ENCODE measurements at regions not wholly inside any gene's neighbourhood (a gene's known extent, or its start where the extent isn't known, plus 50 kb on each side); places are given as distances from the start of the nearest gene placed in this dataset.
"Not testable (repeated sequence)": the region's sequence is repeated elsewhere in the genome, so short reads cannot be mapped to it uniquely, and the experiment has no call there.

DNA sequence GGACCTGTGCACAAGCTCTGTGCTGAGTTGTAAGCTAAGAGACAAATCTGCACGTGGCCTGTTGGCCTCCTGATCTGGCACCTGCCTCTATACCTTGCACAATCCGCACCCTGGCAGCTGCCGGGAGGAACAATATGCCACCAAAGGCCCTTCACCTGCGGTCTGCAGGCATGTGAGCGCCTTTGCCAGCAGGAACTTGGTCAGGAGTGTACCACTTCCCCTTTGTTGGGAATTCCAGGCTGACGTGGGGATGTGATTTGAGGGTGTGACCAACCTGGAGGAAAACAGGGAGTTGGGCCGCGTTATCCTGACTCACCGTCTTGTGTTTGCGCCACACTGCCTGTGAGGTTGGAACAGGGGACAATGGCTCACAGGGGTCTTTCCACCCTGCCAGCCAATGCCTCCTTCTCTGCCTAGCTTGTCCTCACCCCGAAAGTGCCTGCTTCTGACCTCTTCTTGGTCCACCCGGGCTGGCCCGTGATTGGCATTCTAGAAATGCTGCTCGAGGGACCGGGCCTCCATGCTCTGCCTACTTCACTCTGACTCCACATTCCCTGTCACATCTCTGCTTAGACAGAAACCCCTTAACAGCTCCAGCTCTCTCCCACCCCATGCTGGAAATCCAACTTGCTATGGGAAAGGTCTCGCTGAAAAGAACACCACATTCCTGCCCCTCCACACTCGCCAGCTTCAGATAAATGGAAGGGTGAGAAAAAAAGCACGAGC is 67.1 kb upstream of the MAP4K4 start:
- Histone ChIP-seq H3K9me3 (no peaks in the 10 kb centered on the region), H3K36me3 (no peaks in the 10 kb centered on the region), H3K4me3 (no peak overlapping the region), H3K27me3 (no peaks in the 10 kb centered on the region), H3K4me1 (no peaks in the 10 kb centered on the region), H3K27ac (replicated peaks in 1 of 4) (no peak overlapping the region)
- intact Hi-C loops (cut with DNase I), result no loop called here
- no peak for TF ChIP-seq EP300 (IDR thresholded peaks at IDR 0.05)
- TF ChIP-seq, protein P1, sequence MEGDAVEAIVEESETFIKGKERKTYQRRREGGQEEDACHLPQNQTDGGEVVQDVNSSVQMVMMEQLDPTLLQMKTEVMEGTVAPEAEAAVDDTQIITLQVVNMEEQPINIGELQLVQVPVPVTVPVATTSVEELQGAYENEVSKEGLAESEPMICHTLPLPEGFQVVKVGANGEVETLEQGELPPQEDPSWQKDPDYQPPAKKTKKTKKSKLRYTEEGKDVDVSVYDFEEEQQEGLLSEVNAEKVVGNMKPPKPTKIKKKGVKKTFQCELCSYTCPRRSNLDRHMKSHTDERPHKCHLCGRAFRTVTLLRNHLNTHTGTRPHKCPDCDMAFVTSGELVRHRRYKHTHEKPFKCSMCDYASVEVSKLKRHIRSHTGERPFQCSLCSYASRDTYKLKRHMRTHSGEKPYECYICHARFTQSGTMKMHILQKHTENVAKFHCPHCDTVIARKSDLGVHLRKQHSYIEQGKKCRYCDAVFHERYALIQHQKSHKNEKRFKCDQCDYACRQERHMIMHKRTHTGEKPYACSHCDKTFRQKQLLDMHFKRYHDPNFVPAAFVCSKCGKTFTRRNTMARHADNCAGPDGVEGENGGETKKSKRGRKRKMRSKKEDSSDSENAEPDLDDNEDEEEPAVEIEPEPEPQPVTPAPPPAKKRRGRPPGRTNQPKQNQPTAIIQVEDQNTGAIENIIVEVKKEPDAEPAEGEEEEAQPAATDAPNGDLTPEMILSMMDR (IDR thresholded peaks at IDR 0.05), result no peak
- 87% methylated on average over 16 of the region's 18 CpGs for WGBS
- DNase-seq (ENCODE audit: extremely low spot score), result no peak

DNA sequence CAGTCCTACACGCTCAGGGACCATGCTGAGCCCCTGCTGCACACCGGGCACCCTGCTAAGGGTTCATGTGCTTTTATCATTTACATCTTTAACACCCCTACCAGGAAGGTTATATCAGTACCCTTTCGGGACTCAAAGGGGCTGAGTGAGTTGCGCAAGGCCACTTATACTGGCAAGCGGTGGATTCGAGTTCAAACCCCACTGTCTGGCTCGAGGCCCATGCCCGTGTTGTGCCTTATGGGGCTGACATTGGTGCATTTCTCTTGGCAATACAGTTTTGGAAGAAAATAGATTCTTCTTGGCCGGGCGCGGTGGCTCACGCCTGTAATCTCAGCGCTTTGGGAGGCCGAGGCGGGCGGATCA is 69.5 kb upstream of the MAP4K4 start:
- Histone ChIP-seq H3K4me1 (no peaks in the 10 kb centered on the region), H3K4me3 (no peak overlapping the region), H3K9me3 (no peaks in the 10 kb centered on the region), H3K36me3 (no peaks in the 10 kb centered on the region), H3K27ac (replicated peaks in 1 of 4) (no peak overlapping the region), H3K27me3 (no peaks in the 10 kb centered on the region)
- no peak for TF ChIP-seq POLR2AphosphoS5 (IDR thresholded peaks at IDR 0.05)
- no peak for TF ChIP-seq POLR2A (IDR thresholded peaks at IDR 0.05; ENCODE audit: low read depth)
- TF ChIP-seq EP300 (IDR thresholded peaks at IDR 0.05), result no peak
- TF ChIP-seq, protein P1 (IDR thresholded peaks at IDR 0.05), result no peak
- DNase-seq (ENCODE audit: extremely low spot score), result no peak
- intact Hi-C loops (cut with DNase I), result no loop called here
- WGBS, result 96% methylated on average over 16 of the region's 16 CpGs

DNA sequence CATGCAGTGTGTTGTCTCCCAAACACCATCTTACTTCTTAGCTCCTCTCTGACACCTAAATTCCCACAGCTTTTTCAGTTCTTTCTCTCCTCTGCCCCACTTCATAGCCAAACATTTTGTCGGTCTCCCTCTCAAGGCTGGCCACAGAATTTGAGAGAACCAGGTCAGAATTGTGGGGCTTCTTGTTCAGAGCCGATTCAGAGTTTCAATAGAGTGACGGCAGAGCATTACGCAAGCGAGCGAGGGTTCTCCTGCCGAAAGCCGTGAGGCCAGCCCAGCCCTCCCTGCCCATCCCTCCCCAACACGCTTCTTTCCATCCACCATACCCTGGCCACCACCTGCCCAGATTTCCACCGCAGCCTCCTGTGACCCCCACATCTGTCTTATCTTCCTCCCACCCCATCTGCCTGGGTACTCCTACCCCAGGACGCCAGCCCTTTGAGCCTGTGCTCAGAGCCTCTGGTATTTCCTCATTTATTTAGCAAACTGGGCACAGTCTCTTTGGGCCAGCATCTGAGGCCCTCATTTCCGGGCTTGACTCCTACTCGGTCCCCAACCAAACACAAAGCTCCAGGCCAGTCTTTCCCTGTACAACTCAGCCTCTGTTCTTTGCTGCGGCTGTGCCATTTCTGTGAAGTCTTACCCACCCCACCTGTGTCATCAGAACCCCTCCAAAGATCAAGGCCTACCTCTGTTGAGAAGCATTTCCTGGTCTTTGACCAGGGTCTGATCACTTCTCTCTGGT is 70.0 kb upstream of the MAP4K4 start:
- H3K4me3 ChIP-seq, result no peak overlapping the region
- no peak overlapping the region for H3K27ac ChIP-seq (replicated peaks in 1 of 4)
- no peaks in the 10 kb centered on the region for H3K27me3 ChIP-seq
- H3K36me3 ChIP-seq, result no peaks in the 10 kb centered on the region
- H3K4me1 ChIP-seq, result no peaks in the 10 kb centered on the region
- DNase-seq (ENCODE audit: extremely low spot score), result no peak
- intact Hi-C loops (cut with DNase I), result no loop called here
- WGBS, result 90% methylated on average over 14 of the region's 14 CpGs
- TF ChIP-seq POLR2A (IDR thresholded peaks at IDR 0.05; ENCODE audit: low read depth), result no peak
- no peak for TF ChIP-seq EP300 (IDR thresholded peaks at IDR 0.05)
- TF ChIP-seq, protein P1 (IDR thresholded peaks at IDR 0.05), result no peak
- TF ChIP-seq POLR2AphosphoS5 (IDR thresholded peaks at IDR 0.05), result no peak
- H3K9me3 ChIP-seq, result no peaks in the 10 kb centered on the region

DNA sequence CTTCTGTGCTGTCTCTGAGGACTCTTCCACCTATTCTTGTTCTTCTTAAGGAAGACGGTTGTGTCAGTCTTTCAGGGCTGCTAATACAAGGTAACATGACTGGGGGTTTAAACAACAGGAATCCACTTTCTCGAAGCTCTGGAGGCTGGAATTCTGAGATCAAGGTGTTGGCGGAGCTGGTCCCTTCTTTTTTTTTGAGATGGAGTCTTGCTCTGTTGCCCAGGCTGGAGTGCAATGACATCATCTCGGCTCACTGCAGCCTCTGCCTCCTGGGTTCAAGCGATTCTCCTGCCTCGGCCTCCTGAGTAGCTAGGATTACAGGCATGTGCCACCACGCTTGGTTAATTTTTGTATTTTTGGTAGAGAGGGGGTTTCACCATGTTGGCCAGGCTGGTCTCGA is 71.7 kb upstream of the MAP4K4 start:
- H3K9me3 ChIP-seq; intact Hi-C loops (cut with DNase I); H3K4me1 ChIP-seq; H3K4me3 ChIP-seq; H3K36me3 ChIP-seq; DNase-seq (ENCODE audit: extremely low spot score); H3K27ac ChIP-seq (replicated peaks in 1 of 4); H3K27me3 ChIP-seq: not testable (repeated sequence)
- WGBS, result 96% methylated on average over 8 of the region's 8 CpGs

DNA sequence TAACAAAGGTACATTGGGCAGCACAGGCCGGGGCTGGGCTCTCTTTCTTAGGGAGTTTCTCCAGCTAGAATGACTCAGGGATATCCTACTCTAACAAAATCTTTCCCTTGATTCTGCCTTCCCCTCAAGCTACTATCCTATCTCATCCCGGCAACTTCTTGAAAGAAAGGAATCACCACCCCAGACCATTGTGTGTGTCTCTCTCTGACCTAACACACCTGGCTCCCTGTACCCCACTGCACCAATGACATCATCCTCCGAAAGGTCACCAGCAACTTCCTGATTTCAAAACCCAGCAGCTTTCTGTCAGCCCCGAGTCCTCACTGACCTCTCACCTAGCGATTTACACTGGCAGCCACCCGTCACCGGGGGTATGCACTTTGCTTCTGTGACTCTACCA is 72.1 kb upstream of the MAP4K4 start:
- no peaks in the 10 kb centered on the region for H3K9me3 ChIP-seq
- WGBS, result 84% methylated on average over 7 of the region's 7 CpGs
- no peaks in the 10 kb centered on the region for H3K27me3 ChIP-seq

More for the DNA sequence above, 72.1 kb upstream of the MAP4K4 start:
- no peak for DNase-seq (ENCODE audit: extremely low spot score)
- Histone ChIP-seq H3K4me3 (no peak overlapping the region), H3K36me3 (no peaks in the 10 kb centered on the region), H3K4me1 (no peaks in the 10 kb centered on the region), H3K27ac (replicated peaks in 1 of 4) (no peak overlapping the region)
- intact Hi-C loops (cut with DNase I), result no loop called here
- TF ChIP-seq, protein P1 (IDR thresholded peaks at IDR 0.05), result no peak
- TF ChIP-seq POLR2AphosphoS5 (IDR thresholded peaks at IDR 0.05) (no peak), POLR2A (IDR thresholded peaks at IDR 0.05; ENCODE audit: low read depth) (no peak), EP300 (IDR thresholded peaks at IDR 0.05) (no peak)
